ENCODE measurements at regions not wholly inside any gene's neighbourhood (a gene's known extent, or its start where the extent isn't known, plus 50 kb on each side); places are given as distances from the start of the nearest gene placed in this dataset.

- no peak for TF ChIP-seq CTCF (IDR thresholded peaks at IDR 0.05)
- 57 to 65% methylated on average over 5 of the region's 5 CpGs for WGBS, 2 donors
- Histone ChIP-seq H3K4me3 (no peak overlapping the region), H3K9me3 (no peaks in the 10 kb centered on the region), H3K27me3 (peaks cover 0 to 58% (median 42%) of the 10 kb centered on the region in 7 donors), H3K36me3 (no peaks in the 10 kb centered on the region), H3K4me1 (no peaks in the 10 kb centered on the region), H3K27ac (no peak overlapping the region)
- DNase-seq, result no peak
- intact Hi-C loops (cut with DNase I), result no loop called here
- no peak for ATAC-seq
These were observed 78.6 kb downstream of the EDN3 start for GRCh38 chr20:59378966-59379365.

DNA sequence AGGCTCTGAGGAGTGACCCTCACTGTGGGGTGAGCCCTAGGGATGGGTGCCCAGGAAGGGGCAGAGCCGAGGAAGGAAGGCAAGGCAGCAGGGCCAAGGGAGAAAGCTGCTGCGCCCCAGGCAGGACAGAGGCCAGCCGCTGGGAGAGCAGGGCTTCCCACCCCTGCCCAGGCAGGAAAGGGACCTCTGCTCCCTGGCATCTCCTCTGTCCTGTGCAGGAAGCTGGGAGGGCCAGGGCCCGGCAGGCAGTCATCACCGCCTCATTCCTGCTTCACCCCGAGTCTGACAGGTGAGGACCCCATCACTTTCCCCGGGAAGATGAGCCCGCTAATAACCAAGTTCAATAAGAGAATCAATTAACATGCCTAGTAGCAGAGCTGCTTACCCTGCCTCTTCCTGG lies 81.3 kb downstream of the EDN3 start:
- Histone ChIP-seq H3K27ac (no peak overlapping the region), H3K36me3 (no peaks in the 10 kb centered on the region), H3K27me3 (peaks cover 0 to 59% (median 44%) of the 10 kb centered on the region in 7 donors), H3K9me3 (no peaks in the 10 kb centered on the region), H3K4me3 (no peak overlapping the region), H3K4me1 (no peaks in the 10 kb centered on the region)
- TF ChIP-seq CTCF (IDR thresholded peaks at IDR 0.05), result no peak
- DNase-seq (no peak), ATAC-seq (no peak)
- intact Hi-C loops (cut with DNase I), result no loop called here
- 51 to 57% methylated on average over 8 of the region's 8 CpGs for WGBS, 2 donors

- DNase-seq (no peak), ATAC-seq (no peak)
- Histone ChIP-seq H3K27ac (no peak overlapping the region), H3K27me3 (peaks cover 0 to 62% (median 47%) of the 10 kb centered on the region in 7 donors), H3K9me3 (no peaks in the 10 kb centered on the region), H3K36me3 (no peaks in the 10 kb centered on the region), H3K4me1 (no peaks in the 10 kb centered on the region), H3K4me3 (no peak overlapping the region)
- 65 to 75% methylated on average over 19 of the region's 19 CpGs for WGBS, 2 donors
- no peak for TF ChIP-seq CTCF (IDR thresholded peaks at IDR 0.05)
- intact Hi-C loops (cut with DNase I), result no loop called here
These were observed 81.8 kb downstream of the EDN3 start for GRCh38 chr20:59382157-59382725.

- Histone ChIP-seq H3K4me3 (no peak overlapping the region), H3K4me1 (no peaks in the 10 kb centered on the region), H3K27ac (no peak overlapping the region), H3K9me3 (no peaks in the 10 kb centered on the region), H3K36me3 (no peaks in the 10 kb centered on the region), H3K27me3 (peaks cover 0 to 63% (median 47%) of the 10 kb centered on the region in 7 donors)
- WGBS, 2 donors, result 71 to 79% methylated on average over 10 of the region's 10 CpGs
- ATAC-seq (no peak), DNase-seq (no peak)
- intact Hi-C loops (cut with DNase I), result no loop called here
- TF ChIP-seq CTCF (IDR thresholded peaks at IDR 0.05), result no peak
These were observed 82.5 kb downstream of the EDN3 start for GRCh38 chr20:59382907-59383306.

Data from heart right ventricle (tissue), 16 donors.